Sciatic nerve (tissue), 2 donors: ENCODE measurements at regions not wholly inside any gene's neighbourhood (a gene's known extent, or its start where the extent isn't known, plus 50 kb on each side); places are given as distances from the start of the nearest gene placed in this dataset.
A peak's percentile ranks its signal among the peaks of the same experiment; 100 is the strongest.

Experiments
- ATAC-seq: fragments of 200-7000 bp; cut with Tn5 transposase; one replicate; pipeline ENCODE4 v1.9.1; 2020; ENCODE audit warnings: mild to moderate bottlenecking, moderate library complexity
- DNase-seq: peaks from one replicate; pipeline ENCODE4 v3.0.0-alpha.2; 2020; ENCODE audit warnings: low spot score
- intact Hi-C: fragments of 100-400 bp; cut with DNase I; formaldehyde crosslinking; loops from one replicate; pipeline ENCODE4 v1.14.2; 2022
- donor health status: DM: no; HTN: no; CAD: no.
- donor health status: DM: no; HTN: no; CAD: no.

- DNase-seq (no peak), ATAC-seq (no peak)
- intact Hi-C loops: no loop called here
Measured at GRCh38 chr3:72336114-72336651, 512.1 kb downstream of the SHQ1 start.

- intact Hi-C loops: no loop called here
- no peak for DNase-seq
- no peak for ATAC-seq
Measured at GRCh38 chr3:72335458-72336095, 512.7 kb downstream of the SHQ1 start.

DNA sequence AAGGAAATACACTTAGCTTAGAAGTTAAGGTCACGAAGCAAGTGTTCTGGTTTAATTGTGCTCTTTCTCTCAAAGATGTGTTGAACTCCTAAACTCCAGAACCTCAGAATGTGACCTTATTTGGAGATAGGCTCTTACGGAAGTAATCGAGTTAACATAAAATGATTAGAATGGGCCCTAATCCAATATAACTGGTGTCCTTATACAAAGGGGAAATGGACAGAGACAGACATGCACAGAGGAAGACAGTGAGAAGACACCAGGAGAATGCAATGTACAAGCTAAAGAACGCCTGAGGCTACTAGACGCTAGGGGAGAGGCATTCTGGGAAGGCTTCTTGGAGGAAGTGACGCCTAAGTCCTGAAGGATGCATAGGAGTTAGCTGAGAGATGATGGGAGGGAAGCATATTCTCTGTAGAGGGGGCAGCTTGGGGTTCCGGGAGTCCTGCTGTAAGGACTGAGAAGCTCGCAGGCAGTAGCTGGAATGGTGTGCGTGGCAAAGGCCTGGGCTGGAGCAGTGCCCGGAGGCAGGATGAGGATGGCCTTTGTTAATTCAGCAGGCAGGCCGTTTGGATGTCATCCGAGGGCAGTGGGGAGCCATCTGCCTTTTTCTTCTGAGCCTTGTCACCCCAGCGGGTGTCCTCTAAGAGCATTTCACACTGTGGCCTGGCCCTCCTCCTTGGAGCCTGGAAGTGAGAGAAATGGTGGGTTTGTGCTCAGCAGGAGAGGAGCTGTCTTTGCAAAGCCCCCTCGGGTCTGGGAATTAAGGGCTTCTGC, 513.4 kb downstream of the SHQ1 start:
- no peak for DNase-seq
- ATAC-seq: no peak
- intact Hi-C loops: no loop called here

GRCh38 chr3:72332689-72333088, 515.6 kb downstream of the SHQ1 start:
- no peak for DNase-seq
- intact Hi-C loops: no loop called here
- no peak for ATAC-seq

- no peak for DNase-seq
- intact Hi-C loops: no loop called here
- no peak for ATAC-seq
Measured at GRCh38 chr3:72332036-72332435, 516.2 kb downstream of the SHQ1 start.

GRCh38 chr3:72331076-72331475, 517.2 kb downstream of the SHQ1 start:
- no peak for ATAC-seq
- intact Hi-C loops: no loop called here

GRCh38 chr3:72329354-72329753, 518.9 kb downstream of the SHQ1 start:
- ATAC-seq (no peak), DNase-seq (no peak)
- intact Hi-C loops: no loop called here

More at GRCh38 chr3:72331076-72331475, 517.2 kb downstream of the SHQ1 start:
- DNase-seq: no peak

DNA sequence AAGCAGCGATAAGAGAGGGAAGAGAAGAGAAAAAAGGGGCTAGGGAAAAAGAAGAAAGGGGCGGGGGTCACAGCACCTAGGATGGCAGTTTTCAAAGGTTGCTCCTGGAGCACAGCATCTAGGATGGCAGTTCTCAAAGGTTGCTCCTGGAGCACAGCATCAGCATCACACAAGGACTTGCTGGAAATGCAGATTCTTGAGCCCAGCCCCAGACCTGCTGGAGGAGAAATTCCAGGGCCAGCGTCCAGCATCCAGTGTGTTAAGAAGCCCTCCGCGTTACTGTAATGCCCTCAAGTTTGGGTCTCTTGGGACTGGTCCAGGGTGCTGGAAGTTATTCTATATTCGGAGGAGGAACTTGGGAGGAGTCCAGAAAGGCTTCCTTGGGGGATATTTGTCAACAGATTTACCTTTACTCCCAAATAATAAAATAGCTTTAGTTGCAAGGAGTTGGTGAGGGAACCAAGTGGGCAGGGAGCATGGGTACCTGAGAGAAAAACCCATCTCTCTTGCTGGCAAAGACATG, 519.4 kb downstream of the SHQ1 start:
- intact Hi-C loops: no loop called here
- DNase-seq: no peak
- ATAC-seq: no peak

DNA sequence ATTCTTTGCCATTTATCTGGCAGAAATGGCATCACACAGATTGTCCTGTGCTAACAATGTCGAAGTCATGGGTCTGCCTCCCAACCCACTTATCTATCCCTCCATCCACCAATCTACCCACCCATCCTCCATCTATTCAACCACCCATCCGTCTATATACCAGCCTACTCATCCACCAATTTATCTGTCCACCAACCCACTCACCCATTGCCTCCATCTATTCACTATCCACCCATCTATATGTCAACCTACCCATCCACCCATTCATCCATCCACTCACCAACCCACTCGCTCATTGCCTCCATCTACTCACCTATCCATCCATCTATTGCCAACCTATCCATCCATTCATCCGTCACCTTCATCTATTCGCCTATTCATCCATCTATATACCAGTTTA, 521.2 kb downstream of the SHQ1 start:
- ATAC-seq (no peak), DNase-seq (no peak)
- intact Hi-C loops: no loop called here

- intact Hi-C loops: no loop called here
- ATAC-seq: no peak
- no peak for DNase-seq
Measured at GRCh38 chr3:72324253-72324811, 523.9 kb downstream of the SHQ1 start.

DNA sequence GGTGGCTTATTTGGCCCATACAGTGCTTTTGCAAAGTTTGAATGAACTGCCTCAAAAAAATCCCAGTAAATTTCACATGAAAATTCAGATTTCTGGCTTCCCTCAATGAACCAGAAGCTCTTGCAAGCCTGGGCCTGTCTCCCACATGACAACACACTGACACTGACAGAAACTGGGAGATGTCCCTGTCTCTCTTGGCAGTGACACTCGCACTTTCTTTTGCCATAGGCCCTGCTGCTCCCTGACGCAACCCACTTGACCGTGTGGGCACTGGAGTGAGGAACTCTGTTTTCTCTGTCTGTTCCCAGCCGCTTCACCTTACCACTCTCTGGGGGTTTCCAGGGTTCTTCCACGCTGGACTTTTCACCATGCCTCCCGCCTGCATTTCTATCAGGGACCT, 524.5 kb downstream of the SHQ1 start:
- intact Hi-C loops: no loop called here
- DNase-seq (no peak), ATAC-seq (no peak)

DNA sequence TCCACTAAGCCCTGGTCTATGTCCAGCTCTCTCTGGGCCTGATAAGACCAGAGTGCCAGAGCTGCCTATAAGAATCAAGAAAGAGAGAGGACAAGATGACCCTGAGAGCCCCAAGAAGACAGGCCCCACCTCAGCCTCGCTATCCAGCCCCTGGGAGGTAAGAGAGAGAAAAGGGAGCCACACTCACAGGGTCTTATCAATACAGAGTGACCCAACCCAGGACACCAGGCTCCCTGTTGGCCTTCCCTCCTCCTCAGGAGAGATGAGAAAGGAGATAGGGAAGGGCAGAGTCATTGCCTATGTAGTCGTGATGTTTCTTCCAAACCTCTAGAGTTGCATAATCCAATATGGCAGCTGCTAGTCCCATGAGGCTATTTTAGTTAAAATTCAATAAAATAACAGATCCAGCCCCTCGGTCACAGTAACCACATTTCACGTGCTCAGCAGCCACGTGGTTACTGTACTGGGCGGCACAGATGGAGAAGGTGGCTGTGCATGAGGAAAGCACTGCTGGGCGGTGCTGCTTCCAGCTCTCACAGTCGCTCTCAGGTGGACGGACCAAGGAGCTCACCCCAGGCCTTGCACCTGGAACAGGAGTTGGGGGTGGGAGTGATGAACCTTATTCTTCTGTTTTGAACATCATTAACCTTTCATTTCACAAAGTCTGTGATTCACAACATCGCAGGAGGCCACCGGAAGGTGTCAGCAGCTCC, 525.8 kb downstream of the SHQ1 start:
- no peak for ATAC-seq
- DNase-seq: no peak
- intact Hi-C loops: no loop called here

DNA sequence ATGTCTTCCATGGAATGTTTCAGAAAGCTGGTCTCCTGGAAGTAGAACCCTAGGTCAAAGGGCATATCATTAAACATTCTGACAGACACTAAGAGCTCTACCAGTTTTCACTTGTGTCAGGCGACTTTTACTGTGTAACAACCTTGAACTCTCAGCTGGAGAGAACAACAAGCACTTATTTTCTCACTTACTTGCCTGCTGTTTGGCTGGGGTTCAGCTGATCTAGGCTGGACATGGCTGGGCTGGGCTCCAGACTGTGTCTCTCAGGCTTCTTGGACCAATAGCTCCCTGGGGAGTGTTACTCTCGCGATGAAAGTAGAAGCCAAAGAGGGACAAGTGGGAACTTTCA, 527.3 kb downstream of the SHQ1 start:
- DNase-seq (no peak), ATAC-seq (no peak)
- intact Hi-C loops: no loop called here

DNA sequence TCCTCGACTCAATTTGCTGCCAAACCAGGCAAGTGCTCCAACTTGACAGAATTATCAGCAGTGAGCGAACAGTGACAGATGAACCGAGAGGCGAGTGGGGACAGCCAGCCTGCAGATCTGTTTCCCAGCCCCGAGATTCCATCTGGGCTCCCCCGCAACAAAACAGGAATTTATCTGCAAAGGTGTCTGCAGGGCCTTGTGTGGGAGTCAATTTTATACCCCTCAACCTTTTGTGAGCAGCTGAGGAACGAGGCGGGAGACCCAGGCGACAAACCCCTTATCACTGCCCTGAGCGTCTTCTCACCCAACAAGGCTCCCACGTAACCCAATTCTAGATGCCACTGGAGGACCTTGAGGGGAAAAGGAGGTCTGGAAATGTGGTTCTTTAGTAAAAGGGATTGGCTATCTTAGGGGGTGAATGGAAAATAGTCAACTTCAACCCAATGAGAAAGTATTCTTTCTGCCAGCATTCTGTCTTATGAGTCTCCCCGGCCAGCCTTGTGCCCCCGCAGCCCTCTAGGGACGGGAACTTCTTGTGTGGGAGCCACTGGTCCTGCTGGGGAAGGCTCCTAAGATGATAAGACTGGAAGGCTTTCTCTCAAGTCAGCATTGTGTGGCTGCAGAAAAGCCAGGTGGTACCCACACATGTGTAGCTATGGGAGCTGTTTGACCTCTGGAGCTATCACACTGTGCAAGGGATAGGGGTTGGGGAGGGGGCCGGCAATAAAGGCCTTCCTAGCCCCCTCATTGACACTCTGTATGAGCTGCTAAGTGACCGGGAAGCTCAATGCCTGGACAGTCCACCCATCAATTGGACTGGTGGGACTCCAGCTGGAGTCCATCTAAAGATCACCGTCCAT, 527.9 kb downstream of the SHQ1 start:
- intact Hi-C loops: no loop called here
- DNase-seq (no peak), ATAC-seq (no peak)

- intact Hi-C loops: no loop called here
- DNase-seq: no peak
- ATAC-seq: no peak
Measured at GRCh38 chr3:72319194-72320094, 528.8 kb downstream of the SHQ1 start.

DNA sequence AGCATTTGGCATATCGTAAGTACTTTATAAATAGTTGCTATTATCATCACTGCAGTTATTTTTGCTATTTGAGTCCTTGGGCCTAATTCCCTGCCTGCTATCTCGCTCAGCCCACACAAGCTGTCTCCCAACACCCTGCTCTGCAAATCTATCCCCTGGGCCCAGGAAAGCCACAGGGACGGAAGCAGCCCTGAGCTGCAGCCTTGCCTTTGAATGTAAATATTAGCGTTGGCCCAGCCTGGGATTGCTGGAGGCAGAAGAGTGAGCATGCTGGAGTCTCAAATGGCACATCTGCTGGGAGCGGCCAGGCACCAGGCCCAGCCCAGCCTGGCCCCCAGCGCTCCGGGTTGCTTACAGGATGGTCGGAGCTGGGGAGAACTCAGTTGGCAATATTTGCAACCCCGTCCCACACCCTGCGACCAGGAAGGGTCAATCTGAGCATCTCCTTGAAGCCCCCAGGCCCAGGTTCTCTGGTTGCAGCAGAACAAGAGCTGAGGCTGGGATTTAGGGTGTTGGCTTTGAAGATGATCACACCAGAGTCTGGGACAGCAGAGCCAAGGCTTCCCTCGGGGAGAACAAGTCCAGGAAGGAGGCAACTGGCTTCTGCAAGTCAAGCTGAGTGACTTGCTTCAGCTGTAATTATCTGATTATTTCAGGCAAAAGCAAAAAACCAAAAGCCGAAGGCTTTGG, 529.6 kb downstream of the SHQ1 start:
- peak; percentile 21 for ATAC-seq
- no peak for DNase-seq
- intact Hi-C loops: no loop called here

DNA sequence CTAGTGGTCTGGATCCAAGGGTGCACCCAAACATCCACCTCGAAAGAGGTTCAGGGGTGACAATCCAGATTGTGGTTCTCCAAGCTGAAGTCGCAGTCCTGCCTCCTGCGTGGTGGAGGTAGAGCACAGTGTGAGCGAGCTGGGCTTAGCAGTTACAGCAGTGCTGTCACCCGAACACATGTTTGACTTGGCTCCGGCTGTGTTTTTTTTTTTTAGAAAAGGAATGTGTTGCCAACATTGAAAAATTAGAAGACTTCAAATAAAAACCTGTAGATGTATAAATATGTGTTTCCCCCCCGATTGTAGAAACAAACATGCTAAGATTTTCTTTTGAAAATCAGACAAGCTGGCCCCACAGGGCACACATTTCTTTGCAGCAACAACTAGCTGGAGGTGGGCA, 530.8 kb downstream of the SHQ1 start:
- intact Hi-C loops: no loop called here

More for the DNA sequence above, 530.8 kb downstream of the SHQ1 start:
- DNase-seq: no peak
- no peak for ATAC-seq
